PC-3 (cell line): ENCODE measurements at regions not wholly inside any gene's neighbourhood (a gene's known extent, or its start where the extent isn't known, plus 50 kb on each side); places are given as distances from the start of the nearest gene placed in this dataset.

ENCODE experiments used
- EZH2 ChIP-seq: fragments of 300-600 bp; sonication (generic); IDR thresholded peaks from one replicate; pipeline ENCODE4 v1.6.1; 2017; ENCODE audit warnings: antibody characterized with exemption, mild to moderate bottlenecking, low read length; ENCODE audit not compliant: unreplicated experiment
- TF ChIP-seq, protein P1 (sequence below): fragments of 300-600 bp; sonication (generic); conservative IDR thresholded peaks from 2 replicates; pipeline ENCODE4 v1.5.1; 2017; ENCODE audit warnings: antibody characterized with exemption, low read depth, mild to moderate bottlenecking, low read length

DNA sequence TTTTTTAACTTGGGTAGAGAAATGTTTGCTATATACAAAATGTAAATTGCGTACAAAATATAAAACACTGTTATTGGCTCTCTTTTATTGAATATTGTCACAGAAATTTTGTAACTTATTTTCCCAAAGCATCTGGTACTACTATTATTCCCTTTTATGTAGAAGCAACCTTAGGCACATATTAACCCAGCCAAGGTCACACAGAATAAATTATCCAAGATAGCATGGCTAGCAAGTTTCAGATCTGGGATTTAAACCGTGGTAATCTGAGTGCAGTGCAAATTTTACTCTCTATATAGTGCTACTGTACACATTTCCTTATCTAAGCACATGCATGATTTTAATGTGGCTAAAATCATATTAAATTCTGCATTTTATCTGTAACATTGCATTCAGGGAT, 1190.5 kb upstream of the LRRTM3 start:
- TF ChIP-seq, protein P1, sequence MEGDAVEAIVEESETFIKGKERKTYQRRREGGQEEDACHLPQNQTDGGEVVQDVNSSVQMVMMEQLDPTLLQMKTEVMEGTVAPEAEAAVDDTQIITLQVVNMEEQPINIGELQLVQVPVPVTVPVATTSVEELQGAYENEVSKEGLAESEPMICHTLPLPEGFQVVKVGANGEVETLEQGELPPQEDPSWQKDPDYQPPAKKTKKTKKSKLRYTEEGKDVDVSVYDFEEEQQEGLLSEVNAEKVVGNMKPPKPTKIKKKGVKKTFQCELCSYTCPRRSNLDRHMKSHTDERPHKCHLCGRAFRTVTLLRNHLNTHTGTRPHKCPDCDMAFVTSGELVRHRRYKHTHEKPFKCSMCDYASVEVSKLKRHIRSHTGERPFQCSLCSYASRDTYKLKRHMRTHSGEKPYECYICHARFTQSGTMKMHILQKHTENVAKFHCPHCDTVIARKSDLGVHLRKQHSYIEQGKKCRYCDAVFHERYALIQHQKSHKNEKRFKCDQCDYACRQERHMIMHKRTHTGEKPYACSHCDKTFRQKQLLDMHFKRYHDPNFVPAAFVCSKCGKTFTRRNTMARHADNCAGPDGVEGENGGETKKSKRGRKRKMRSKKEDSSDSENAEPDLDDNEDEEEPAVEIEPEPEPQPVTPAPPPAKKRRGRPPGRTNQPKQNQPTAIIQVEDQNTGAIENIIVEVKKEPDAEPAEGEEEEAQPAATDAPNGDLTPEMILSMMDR, result no peak
- TF ChIP-seq EZH2, result no peak
